HL-60 (cell line): ENCODE measurements at regions not wholly inside any gene's neighbourhood (a gene's known extent, or its start where the extent isn't known, plus 50 kb on each side); places are given as distances from the start of the nearest gene placed in this dataset.

Source experiments
- CTCF ChIP-seq: IDR thresholded peaks from one replicate; pipeline ENCODE4 v1.5.1; 2011; ENCODE audit warnings: low read length, control low read depth, inconsistent platforms; ENCODE audit not compliant: insufficient read depth
- GABPA ChIP-seq: IDR thresholded peaks from 2 replicates; pipeline ENCODE4 v1.6.1; 2012; ENCODE audit warnings: low read depth
- POLR2AphosphoS5 ChIP-seq: IDR thresholded peaks from 2 replicates; pipeline ENCODE4 v1.6.1; 2012; ENCODE audit warnings: low read depth

GRCh38 chr6:19530188-19530587 is 307.0 kb upstream of the ID4 start:
- TF ChIP-seq CTCF (no peak), POLR2AphosphoS5 (no peak), GABPA (no peak)
